SK-N-SH (cell line): ENCODE measurements at regions not wholly inside any gene's neighbourhood (a gene's known extent, or its start where the extent isn't known, plus 50 kb on each side); places are given as distances from the start of the nearest gene placed in this dataset.

Experiments
- CTCF ChIA-PET: fragments of 300-600, 350-600 bp; formaldehyde crosslinking; extraction: SDS; loops from one replicate; lab custom pipeline; 2021; lab: Yijun Ruan, JAX
- POLR2A ChIA-PET: fragments of 350-600 bp; sonication (Branson Sonifier 250); formaldehyde crosslinking; extraction: SDS; loops from one replicate; lab custom pipeline; 2020; ENCODE audit warnings: antibody characterized with exemption, inconsistent platforms; lab: Yijun Ruan, JAX
- DNase-seq: peaks from one replicate; pipeline ENCODE4 v3.0.0; 2012
- H2AFZ ChIP-seq: fragments of 200-600 bp; sonication (generic); 2 replicates; pipeline ENCODE4 v1.8.1; 2016; ENCODE audit warnings: antibody characterized with exemption, mild to moderate bottlenecking, low read depth
- H3F3A ChIP-seq: fragments of 200-600 bp; sonication (generic); replicated peaks from 2 replicates; pipeline ENCODE3; 2016; ENCODE audit warnings: antibody characterized with exemption, mild to moderate bottlenecking; ENCODE audit not compliant: insufficient read depth
- H3K27ac ChIP-seq, 2 experiments: fragments of 200-500 bp in 1 of 2; fragments of 200-600 bp in 1 of 2; sonication (Bioruptor generic) in 1 of 2; sonication (generic), shearing (Covaris generic) in 1 of 2; 2 replicates each; pipeline versions ENCODE4 v1.5.1 to v1.6.1; 2014 to 2016; ENCODE audit warnings: low read depth in 2 of 2, inconsistent platforms in 1 of 2, low read length in 1 of 2, mild to moderate bottlenecking in 1 of 2, mixed read lengths in 1 of 2
- H3K27me3 ChIP-seq: fragments of 200-600 bp; sonication (generic), shearing (Covaris generic); 2 replicates; pipeline ENCODE4 v1.6.1; 2016; ENCODE audit warnings: mixed run types; ENCODE audit not compliant: insufficient read depth
- H3K36me3 ChIP-seq, 2 experiments: fragments of 200-500 bp in 1 of 2; fragments of 200-600 bp in 1 of 2; sonication (Bioruptor generic) in 1 of 2; sonication (generic) in 1 of 2; replicated peaks in 1 of 2; 2 replicates each; pipeline versions ENCODE3 to v1.5.1; 2014 to 2016; ENCODE audit warnings: low read length in 1 of 2, mild to moderate bottlenecking in 1 of 2; ENCODE audit not compliant: insufficient read depth in 2 of 2, control insufficient read depth in 1 of 2
- H3K4me1 ChIP-seq, 2 experiments: fragments of 200-500 bp in 1 of 2; fragments of 200-600 bp in 1 of 2; sonication (Bioruptor generic) in 1 of 2; sonication (generic), shearing (Covaris generic) in 1 of 2; 2 replicates each; pipeline versions ENCODE4 v1.5.1 to v1.6.1; 2014 to 2016; ENCODE audit warnings: low read depth in 1 of 2, low read length in 1 of 2, mixed run types in 1 of 2; ENCODE audit not compliant: insufficient read depth in 2 of 2, control insufficient read depth in 1 of 2
- H3K4me2 ChIP-seq: fragments of 200-600 bp; sonication (generic), shearing (Covaris generic); 2 replicates; pipeline ENCODE4 v1.6.1; 2017; ENCODE audit warnings: mixed run types
- H3K4me3 ChIP-seq, 2 experiments: fragments of 200-500 bp in 1 of 2; fragments of 200-600 bp in 1 of 2; sonication (Bioruptor generic) in 1 of 2; sonication (generic), shearing (Covaris generic) in 1 of 2; 2 replicates each; pipeline versions ENCODE4 v1.5.1 to v1.8.1; 2014 to 2016; ENCODE audit warnings: low read depth in 2 of 2, inconsistent platforms in 1 of 2, low read length in 1 of 2, mild to moderate bottlenecking in 1 of 2, mixed read lengths in 1 of 2, moderate library complexity in 1 of 2
- H3K79me2 ChIP-seq: fragments of 200-600 bp; sonication (generic); 2 replicates; pipeline ENCODE4 v1.8.1; 2017; ENCODE audit warnings: mild to moderate bottlenecking; ENCODE audit not compliant: insufficient read depth
- H3K9ac ChIP-seq: fragments of 200-600 bp; sonication (generic); 2 replicates; pipeline ENCODE4 v1.6.1; 2017; ENCODE audit warnings: mixed run types
- H3K9me2 ChIP-seq: fragments of 200-600 bp; sonication (generic); 2 replicates; pipeline ENCODE4 v1.6.1; 2017; ENCODE audit warnings: mixed run types
- H3K9me3 ChIP-seq: fragments of 200-600 bp; sonication (generic); 2 replicates; pipeline ENCODE4 v1.6.1; 2017; ENCODE audit warnings: mixed run types, mild to moderate bottlenecking, moderate library complexity
- H4K20me1 ChIP-seq: fragments of 200-600 bp; sonication (generic); 2 replicates; pipeline ENCODE4 v1.6.1; 2017; ENCODE audit warnings: mild to moderate bottlenecking, mixed run types; ENCODE audit not compliant: insufficient read depth
- CHD2 ChIP-seq: fragments of 150-350 bp; IDR thresholded peaks from 2 replicates; pipeline ENCODE4 v1.6.1; 2018; ENCODE audit warnings: low read length; ENCODE audit not compliant: partially characterized antibody
- ELF1 ChIP-seq: IDR thresholded peaks from 2 replicates; pipeline ENCODE4 v1.4.0; 2012
- EZH2phosphoT487 ChIP-seq: fragments of 200-600 bp; sonication (generic); IDR thresholded peaks from 2 replicates; pipeline ENCODE4 v1.6.1; 2017; ENCODE audit warnings: low read depth, mixed run types, mild to moderate bottlenecking, antibody characterized with exemption, moderate library complexity, borderline replicate concordance
- FOXJ3 ChIP-seq: sonication (generic); formaldehyde crosslinking; IDR thresholded peaks from 2 replicates; pipeline ENCODE4 v1.5.1; 2020; ENCODE audit warnings: mild to moderate bottlenecking, missing genetic modification reagents
- FOXM1 ChIP-seq: IDR thresholded peaks from 2 replicates; pipeline ENCODE4 v1.4.0; 2012; ENCODE audit warnings: low read depth, mild to moderate bottlenecking
- GABPA ChIP-seq: IDR thresholded peaks from 2 replicates; pipeline ENCODE4 v1.4.0; 2012; ENCODE audit warnings: low read depth, mild to moderate bottlenecking
- GATA2 ChIP-seq: sonication (generic); formaldehyde crosslinking; IDR thresholded peaks from 2 replicates; pipeline ENCODE4 v1.5.0; 2020; ENCODE audit warnings: mild to moderate bottlenecking, missing genetic modification reagents
- IRF3 ChIP-seq: fragments of 150-350 bp; IDR thresholded peaks from 2 replicates; pipeline ENCODE4 v1.6.1; 2016; ENCODE audit warnings: mild to moderate bottlenecking, low read depth, low read length
- MAX ChIP-seq: IDR thresholded peaks from 2 replicates; pipeline ENCODE4 v1.4.0; 2012; ENCODE audit warnings: low read depth
- NFIC ChIP-seq: IDR thresholded peaks from 2 replicates; pipeline ENCODE4 v1.4.0; 2012; ENCODE audit warnings: borderline replicate concordance
- NRF1 ChIP-seq: IDR thresholded peaks from 2 replicates; pipeline ENCODE4 v1.6.1; 2012; ENCODE audit warnings: low read depth, mild to moderate bottlenecking, low read length
- RAD21 ChIP-seq: IDR thresholded peaks from 2 replicates; pipeline ENCODE4 v1.6.1; 2012; ENCODE audit warnings: mild to moderate bottlenecking, low read length
- SIN3A ChIP-seq: IDR thresholded peaks from 2 replicates; pipeline ENCODE4 v1.6.1; 2012; ENCODE audit warnings: low read depth, mild to moderate bottlenecking, low read length, moderate library complexity, borderline replicate concordance
- SMC3 ChIP-seq: IDR thresholded peaks from 2 replicates; pipeline ENCODE4 v1.6.1; 2012; ENCODE audit warnings: low read depth, low read length, improper control_type of control experiment
- TEAD4 ChIP-seq: IDR thresholded peaks from 2 replicates; pipeline ENCODE4 v1.4.0; 2012; ENCODE audit warnings: mild to moderate bottlenecking, borderline replicate concordance; ENCODE audit not compliant: insufficient read depth
- USF2 ChIP-seq: fragments of 150-350 bp; IDR thresholded peaks from 2 replicates; pipeline ENCODE4 v1.6.1; 2017; ENCODE audit warnings: antibody characterized with exemption, low read length, low read depth, borderline replicate concordance
- WGBS: methylation state at CpG from one replicate; pipeline ENCODE4 v1.1.6; 2017; ENCODE audit warnings: low lambda C conversion rate; 5-methylcytosine and 5-hydroxymethylcytosine counted together
- TF ChIP-seq, protein P1 (sequence below): IDR thresholded peaks from 2 replicates; pipeline ENCODE4; 2012
- TF ChIP-seq, protein P2 (sequence below): IDR thresholded peaks from 2 replicates; pipeline ENCODE4 v1.6.1; 2012; ENCODE audit warnings: mild to moderate bottlenecking, low read depth, low read length, moderate library complexity

- H3F3A ChIP-seq: no peaks in the 10 kb centered on the region
- WGBS: 22% methylated on average over 3 of the region's 3 CpGs
- no peaks in the 10 kb centered on the region for H3K36me3 ChIP-seq
- no peak overlapping the region for H3K4me2 ChIP-seq
- no peak for DNase-seq
- H3K4me1 ChIP-seq: no peaks in the 10 kb centered on the region
- H3K27ac ChIP-seq: no peak overlapping the region
- no peaks in the 10 kb centered on the region for H3K27me3 ChIP-seq
- no peaks in the 10 kb centered on the region for H3K79me2 ChIP-seq
- ChIA-PET CTCF (no interaction called here), POLR2A (no interaction called here)
- TF ChIP-seq SIN3A (no peak), RAD21 (no peak), IRF3 (no peak), EZH2phosphoT487 (no peak), FOXM1 (no peak), NFIC (no peak)
- TF ChIP-seq, protein P1, sequence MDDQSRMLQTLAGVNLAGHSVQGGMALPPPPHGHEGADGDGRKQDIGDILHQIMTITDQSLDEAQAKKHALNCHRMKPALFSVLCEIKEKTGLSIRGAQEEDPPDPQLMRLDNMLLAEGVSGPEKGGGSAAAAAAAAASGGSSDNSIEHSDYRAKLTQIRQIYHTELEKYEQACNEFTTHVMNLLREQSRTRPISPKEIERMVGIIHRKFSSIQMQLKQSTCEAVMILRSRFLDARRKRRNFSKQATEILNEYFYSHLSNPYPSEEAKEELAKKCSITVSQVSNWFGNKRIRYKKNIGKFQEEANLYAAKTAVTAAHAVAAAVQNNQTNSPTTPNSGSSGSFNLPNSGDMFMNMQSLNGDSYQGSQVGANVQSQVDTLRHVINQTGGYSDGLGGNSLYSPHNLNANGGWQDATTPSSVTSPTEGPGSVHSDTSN: no peak
- H3K4me3 ChIP-seq: no peak overlapping the region
- no peaks in the 10 kb centered on the region for H3K9me3 ChIP-seq
- H3K9ac ChIP-seq: no peak overlapping the region
- no peak overlapping the region for H2AFZ ChIP-seq
- no peaks in the 10 kb centered on the region for H3K9me2 ChIP-seq
- no peaks in the 10 kb centered on the region for H4K20me1 ChIP-seq
These were observed 95.5 kb downstream of the CHD9NB start for GRCh38 chr16:52957199-52957598.

DNA sequence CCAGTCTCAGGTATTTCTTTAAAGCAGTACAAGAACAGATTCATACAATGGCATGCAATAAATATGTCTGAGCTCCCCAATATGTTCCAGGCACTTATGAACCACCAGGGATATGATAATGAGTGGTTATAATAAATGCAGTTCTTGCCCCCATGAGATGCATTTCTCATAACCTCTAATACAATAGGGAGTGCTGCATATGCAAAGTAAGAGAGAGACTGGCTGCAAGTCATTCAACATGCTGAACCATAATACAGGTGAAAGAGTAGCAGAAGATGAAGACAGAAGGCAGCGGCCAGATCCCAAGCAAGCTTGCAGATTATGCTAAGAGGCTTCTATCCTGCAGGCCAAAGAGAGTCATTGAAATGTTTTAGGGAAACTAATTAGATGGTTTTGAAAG, 96.7 kb downstream of the CHD9NB start:
- Histone ChIP-seq H3K9me3 (no peaks in the 10 kb centered on the region), H3K4me2 (no peak overlapping the region), H3K4me3 (no peak overlapping the region), H2AFZ (no peak overlapping the region), H3F3A (no peaks in the 10 kb centered on the region), H3K27me3 (no peaks in the 10 kb centered on the region), H3K79me2 (no peaks in the 10 kb centered on the region), H3K9ac (no peak overlapping the region), H3K27ac (no peak overlapping the region), H4K20me1 (no peaks in the 10 kb centered on the region), H3K36me3 (no peaks in the 10 kb centered on the region), H3K9me2 (no peaks in the 10 kb centered on the region), H3K4me1 (no peaks in the 10 kb centered on the region)
- DNase-seq: no peak
- ChIA-PET POLR2A (no interaction called here), CTCF (no interaction called here)
- no peak for TF ChIP-seq MAX
- no peak for TF ChIP-seq GABPA
- TF ChIP-seq RAD21: no peak
- TF ChIP-seq SIN3A: no peak
- TF ChIP-seq FOXJ3 (CRISPR knock-in tag): no peak
- no peak for TF ChIP-seq TEAD4
- no peak for TF ChIP-seq GATA2 (CRISPR knock-in tag)
- TF ChIP-seq NFIC: no peak
- TF ChIP-seq, protein P1: no peak
- no peak for TF ChIP-seq ELF1
- TF ChIP-seq SMC3: no peak
- TF ChIP-seq USF2: no peak
- no peak for TF ChIP-seq NRF1
- TF ChIP-seq EZH2phosphoT487: no peak
- no peak for TF ChIP-seq CHD2
- TF ChIP-seq, protein P2, sequence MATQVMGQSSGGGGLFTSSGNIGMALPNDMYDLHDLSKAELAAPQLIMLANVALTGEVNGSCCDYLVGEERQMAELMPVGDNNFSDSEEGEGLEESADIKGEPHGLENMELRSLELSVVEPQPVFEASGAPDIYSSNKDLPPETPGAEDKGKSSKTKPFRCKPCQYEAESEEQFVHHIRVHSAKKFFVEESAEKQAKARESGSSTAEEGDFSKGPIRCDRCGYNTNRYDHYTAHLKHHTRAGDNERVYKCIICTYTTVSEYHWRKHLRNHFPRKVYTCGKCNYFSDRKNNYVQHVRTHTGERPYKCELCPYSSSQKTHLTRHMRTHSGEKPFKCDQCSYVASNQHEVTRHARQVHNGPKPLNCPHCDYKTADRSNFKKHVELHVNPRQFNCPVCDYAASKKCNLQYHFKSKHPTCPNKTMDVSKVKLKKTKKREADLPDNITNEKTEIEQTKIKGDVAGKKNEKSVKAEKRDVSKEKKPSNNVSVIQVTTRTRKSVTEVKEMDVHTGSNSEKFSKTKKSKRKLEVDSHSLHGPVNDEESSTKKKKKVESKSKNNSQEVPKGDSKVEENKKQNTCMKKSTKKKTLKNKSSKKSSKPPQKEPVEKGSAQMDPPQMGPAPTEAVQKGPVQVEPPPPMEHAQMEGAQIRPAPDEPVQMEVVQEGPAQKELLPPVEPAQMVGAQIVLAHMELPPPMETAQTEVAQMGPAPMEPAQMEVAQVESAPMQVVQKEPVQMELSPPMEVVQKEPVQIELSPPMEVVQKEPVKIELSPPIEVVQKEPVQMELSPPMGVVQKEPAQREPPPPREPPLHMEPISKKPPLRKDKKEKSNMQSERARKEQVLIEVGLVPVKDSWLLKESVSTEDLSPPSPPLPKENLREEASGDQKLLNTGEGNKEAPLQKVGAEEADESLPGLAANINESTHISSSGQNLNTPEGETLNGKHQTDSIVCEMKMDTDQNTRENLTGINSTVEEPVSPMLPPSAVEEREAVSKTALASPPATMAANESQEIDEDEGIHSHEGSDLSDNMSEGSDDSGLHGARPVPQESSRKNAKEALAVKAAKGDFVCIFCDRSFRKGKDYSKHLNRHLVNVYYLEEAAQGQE: no peak
- 30% methylated on average over 1 of the region's 1 CpG for WGBS
